Stimulated activated CD4-positive, alpha-beta T cell treated with anti-CD3 and anti-CD28 coated beads, Interleukin-15, amount 100 ng/mL, for 48 hours (primary cell): ENCODE measurements at regions not wholly inside any gene's neighbourhood (a gene's known extent, or its start where the extent isn't known, plus 50 kb on each side); places are given as distances from the start of the nearest gene placed in this dataset.

Experiments used
- DNase-seq, 2 donors: peaks; one replicate each; pipeline ENCODE4 v3.0.0-alpha.2; 2020; ENCODE audit warnings: low read depth in 2 of 2

- no peak for DNase-seq
Observed at GRCh38 chr22:27146866-27147633, 489.7 kb downstream of the MIAT start.

GRCh38 chr22:27148055-27148454 lies 490.7 kb downstream of the MIAT start:
- DNase-seq: no peak

GRCh38 chr22:27148886-27149470 lies 491.6 kb downstream of the MIAT start:
- no peak for DNase-seq

GRCh38 chr22:27149921-27150543 lies 492.6 kb downstream of the MIAT start:
- no peak for DNase-seq

- DNase-seq: no peak
Observed at GRCh38 chr22:27150544-27150941, 493.2 kb downstream of the MIAT start.

GRCh38 chr22:27151407-27151806 lies 494.0 kb downstream of the MIAT start:
- DNase-seq: no peak

- DNase-seq: no peak
Observed at GRCh38 chr22:27152033-27152432, 494.6 kb downstream of the MIAT start.

- no peak for DNase-seq
Observed at GRCh38 chr22:27152883-27153282, 495.5 kb downstream of the MIAT start.

- no peak for DNase-seq
Observed at GRCh38 chr22:27153386-27153785, 496.0 kb downstream of the MIAT start.

- DNase-seq: no peak
Observed at GRCh38 chr22:27154717-27155116, 497.3 kb downstream of the MIAT start.

- no peak for DNase-seq
Observed at GRCh38 chr22:27156821-27157489, 499.6 kb downstream of the MIAT start.

GRCh38 chr22:27157666-27158370 lies 500.4 kb downstream of the MIAT start:
- no peak for DNase-seq

- no peak for DNase-seq
Observed at GRCh38 chr22:27159016-27159415, 501.6 kb downstream of the MIAT start.

GRCh38 chr22:27159716-27160295 lies 502.4 kb downstream of the MIAT start:
- no peak for DNase-seq

- no peak for DNase-seq
Observed at GRCh38 chr22:27163162-27164137, 506.1 kb downstream of the MIAT start.

- no peak for DNase-seq
Observed at GRCh38 chr22:27164781-27165503, 507.6 kb downstream of the MIAT start.

GRCh38 chr22:27168681-27169080 lies 511.3 kb downstream of the MIAT start:
- no peak for DNase-seq

GRCh38 chr22:27170491-27170890 lies 513.1 kb downstream of the MIAT start:
- no peak for DNase-seq

- DNase-seq: no peak
Observed at GRCh38 chr22:27171212-27171611, 513.8 kb downstream of the MIAT start.

GRCh38 chr22:27173530-27173929 lies 516.1 kb downstream of the MIAT start:
- no peak for DNase-seq
